Islet precursor cell (in vitro differentiated cells): ENCODE measurements at regions not wholly inside any gene's neighbourhood (a gene's known extent, or its start where the extent isn't known, plus 50 kb on each side); places are given as distances from the start of the nearest gene placed in this dataset.
A peak's percentile ranks its signal among the peaks of the same experiment; 100 is the strongest.

Source experiments
- DNase-seq: peaks from one replicate; pipeline ENCODE4 v3.0.0-alpha.2; 2018

DNA sequence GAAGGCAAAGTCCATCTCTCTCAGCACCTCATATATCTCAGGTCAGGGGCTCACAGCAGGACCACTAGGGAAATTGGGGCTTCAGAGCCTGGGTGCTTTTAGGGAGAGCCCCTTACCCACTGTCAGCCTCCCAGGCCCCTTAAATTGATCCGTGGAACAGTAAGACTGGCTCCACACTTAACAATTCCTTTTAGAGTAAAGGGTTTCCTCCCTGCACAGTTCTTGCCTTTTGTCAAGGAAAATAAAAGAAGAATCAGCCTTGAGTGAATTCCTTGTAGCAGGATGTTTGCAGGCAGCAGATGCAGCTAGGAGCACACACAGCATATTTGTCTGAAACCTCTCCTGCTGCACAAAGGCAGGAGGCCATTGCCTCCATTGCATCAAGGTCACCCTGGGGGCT, 184.9 kb downstream of the SEC16B start:
- DNase-seq: no peak

GRCh38 chr1:177784409-177784808, 185.4 kb downstream of the SEC16B start:
- no peak for DNase-seq

GRCh38 chr1:177783051-177783450, 186.8 kb downstream of the SEC16B start:
- DNase-seq: no peak

GRCh38 chr1:177780096-177780700, 189.7 kb downstream of the SEC16B start:
- DNase-seq: no peak

DNA sequence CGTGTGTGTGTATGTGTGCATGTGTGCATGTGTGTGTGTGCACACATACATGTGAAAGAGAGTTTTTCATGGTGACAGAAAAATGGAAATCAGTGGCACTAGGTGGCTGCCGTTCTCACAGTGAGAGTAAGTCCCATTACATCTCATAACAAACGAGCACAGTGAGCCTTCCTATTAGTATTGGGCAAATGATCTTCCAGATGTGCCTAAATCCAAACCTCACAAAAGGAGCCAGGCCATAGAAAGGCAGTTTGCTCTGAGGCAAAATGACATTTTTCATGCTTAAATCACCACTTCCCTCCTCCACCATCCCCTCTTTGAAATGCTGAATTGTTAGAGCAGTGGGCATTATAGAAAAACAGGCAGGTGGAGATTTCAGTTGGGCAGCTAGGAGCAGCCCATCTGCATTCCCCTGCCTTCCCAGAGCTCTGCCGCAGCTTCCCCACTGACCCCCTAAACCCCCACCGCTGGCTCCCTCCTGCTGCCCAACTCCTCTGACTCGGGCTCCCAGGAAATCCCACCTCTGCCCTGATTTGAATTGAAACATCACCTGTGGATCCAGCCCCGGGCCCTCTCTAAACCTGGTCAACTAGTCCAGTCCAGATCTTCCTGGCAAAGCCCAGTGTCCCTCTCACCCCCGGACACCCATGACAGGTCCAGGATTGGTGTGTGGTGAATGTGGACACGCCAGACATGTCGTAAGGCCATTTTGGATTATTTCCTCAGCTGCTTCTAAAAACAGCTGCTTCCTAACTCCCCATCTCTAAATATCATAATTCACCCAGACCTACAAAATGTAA, 190.5 kb downstream of the SEC16B start:
- no peak for DNase-seq

GRCh38 chr1:177775924-177776323, 193.9 kb downstream of the SEC16B start:
- DNase-seq: no peak

DNA sequence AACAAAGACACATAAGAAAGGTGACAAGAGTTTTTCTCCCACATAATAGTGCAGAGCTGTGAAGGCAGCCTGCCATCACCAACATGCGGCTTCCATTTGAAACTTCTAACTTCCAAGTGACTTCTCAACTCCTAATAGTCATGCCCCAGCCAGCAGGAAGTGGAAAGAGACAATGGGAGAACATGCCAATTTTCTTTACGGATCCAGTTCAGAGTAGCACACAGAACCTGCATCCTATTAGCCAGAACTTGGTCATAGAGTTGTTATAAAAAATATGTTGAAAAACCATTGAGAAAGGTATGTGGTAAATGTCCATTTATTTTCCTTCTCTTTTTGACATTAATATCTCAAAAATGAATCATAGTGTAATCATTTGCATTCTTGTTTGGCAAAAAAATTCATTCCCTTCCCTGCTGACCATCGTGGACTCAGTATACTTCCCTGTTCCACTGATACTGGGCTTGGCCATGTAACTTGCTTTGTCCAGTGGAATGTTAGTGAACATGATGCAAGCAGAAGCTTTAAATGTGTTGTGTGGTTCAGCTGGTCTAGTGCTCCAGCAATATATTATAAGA, 197.4 kb downstream of the SEC16B start:
- DNase-seq: no peak

GRCh38 chr1:177771688-177772087, 198.2 kb downstream of the SEC16B start:
- DNase-seq: no peak

- no peak for DNase-seq
Observed at GRCh38 chr1:177770096-177770495, 199.8 kb downstream of the SEC16B start.

DNA sequence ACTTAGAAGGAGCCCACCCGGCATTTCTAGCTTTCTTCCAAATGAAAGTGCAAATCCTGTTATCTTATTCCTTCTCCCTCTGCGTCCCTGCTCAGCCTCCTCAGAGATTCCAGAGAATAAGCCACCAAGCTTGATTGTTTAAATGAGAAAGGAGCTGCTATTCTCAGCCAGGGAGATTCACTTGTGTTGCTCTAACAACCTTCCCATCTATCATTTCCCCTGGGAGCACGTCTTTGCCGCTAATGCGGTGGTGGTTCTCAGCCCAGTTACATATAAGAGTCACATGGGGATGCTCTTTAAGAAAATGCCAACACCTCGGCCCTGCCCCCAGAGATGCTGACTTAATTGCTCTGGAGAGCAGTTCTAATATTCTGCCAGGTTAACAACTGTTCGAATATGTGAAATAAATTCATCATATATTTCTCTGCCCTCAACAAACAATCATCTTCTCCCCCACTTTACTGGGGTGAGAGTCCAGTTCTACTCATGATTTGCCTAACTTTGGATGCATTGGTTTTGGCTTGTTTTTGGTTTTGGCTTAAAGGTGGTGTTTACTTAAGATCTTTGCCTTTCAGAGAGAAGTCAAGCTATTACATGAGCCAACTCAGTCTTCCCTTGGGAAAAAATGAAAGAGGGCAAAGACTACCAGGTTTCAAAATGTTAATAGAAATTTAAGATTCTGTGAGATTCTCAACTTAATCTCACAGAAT, 213.9 kb downstream of the SEC16B start:
- no peak for DNase-seq

DNA sequence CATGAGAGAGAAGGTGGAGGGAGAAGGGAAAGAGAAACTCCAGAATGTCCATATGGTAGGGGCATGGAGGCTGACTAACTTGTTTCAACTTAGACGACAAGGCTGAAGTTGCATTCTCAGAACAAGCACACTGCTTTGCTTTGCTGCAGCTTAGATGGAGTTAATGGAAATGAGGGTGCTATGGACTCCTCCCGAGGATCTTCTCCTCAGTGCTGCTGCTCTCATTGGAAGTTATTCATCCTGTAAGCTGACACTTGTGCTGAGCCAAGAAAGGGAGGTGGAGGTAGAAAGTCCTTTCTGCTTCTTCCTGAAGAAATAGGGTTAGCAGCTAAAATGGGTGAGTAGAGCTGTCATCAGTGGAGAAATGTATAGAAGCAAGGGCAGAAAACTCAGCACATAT, 215.3 kb downstream of the SEC16B start:
- no peak for DNase-seq

GRCh38 chr1:177753655-177754054, 216.2 kb downstream of the SEC16B start:
- DNase-seq: no peak

GRCh38 chr1:177748080-177748801, 221.6 kb downstream of the SEC16B start:
- DNase-seq: no peak

- DNase-seq: no peak
Observed at GRCh38 chr1:177746155-177746554, 223.7 kb downstream of the SEC16B start.

GRCh38 chr1:177744906-177745305, 225.0 kb downstream of the SEC16B start:
- DNase-seq: no peak

DNA sequence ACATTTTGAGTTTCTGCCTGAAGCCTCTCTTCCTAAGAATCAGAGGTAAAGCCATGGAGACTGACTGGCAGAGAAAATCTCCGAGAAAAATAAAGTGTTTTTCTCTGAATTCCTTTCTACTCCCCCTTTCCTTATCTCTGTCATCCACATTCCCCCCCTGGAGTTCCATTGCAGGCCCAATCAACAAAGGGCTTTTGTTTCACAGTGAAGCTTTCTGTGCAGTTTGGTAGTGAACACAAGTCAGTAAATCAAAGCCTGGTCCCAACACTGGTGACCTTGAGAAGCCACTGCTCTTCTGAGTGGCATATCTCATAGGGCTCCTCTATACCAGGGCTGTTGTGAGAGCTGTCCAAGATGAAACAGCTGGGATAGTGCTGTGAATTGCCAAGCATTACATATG, 228.4 kb downstream of the SEC16B start:
- DNase-seq: peak; percentile 53

DNA sequence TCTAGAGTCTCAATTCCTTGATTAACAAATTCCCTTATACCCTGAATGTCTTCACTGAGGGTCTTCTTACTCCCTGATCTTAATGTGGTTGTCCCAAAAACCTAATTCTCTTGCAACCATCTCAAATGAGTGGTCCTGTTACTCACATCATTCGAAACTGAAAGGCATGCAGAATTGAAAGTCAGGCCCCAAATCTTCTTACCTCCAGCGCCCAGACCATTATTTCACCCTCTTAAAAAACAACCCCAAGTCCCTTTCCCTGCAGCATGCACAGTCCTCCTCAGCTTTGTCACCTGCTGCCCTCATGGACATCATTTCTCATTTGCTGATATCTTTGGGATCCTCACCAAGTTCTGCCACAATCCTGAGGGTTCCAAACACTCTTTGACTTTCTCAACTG, 230.1 kb downstream of the SEC16B start:
- DNase-seq: no peak

DNA sequence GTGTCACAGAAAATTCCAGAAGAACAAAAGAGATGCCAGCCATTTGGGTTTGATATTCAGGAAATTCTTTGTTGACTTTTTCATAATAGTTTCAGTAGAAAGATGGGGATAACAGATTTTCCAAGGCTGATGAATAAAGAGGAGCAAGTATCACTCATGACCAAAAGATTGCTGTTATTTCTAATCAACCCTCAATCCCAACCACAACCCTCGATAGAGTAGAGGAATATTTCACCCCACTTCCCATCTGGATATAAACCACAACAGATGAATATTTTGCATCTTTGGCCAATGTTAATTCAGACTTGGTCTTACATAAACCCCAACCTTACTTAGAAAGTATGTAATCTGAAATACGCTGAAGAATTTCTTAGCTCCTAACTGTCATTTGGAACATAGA, 232.4 kb downstream of the SEC16B start:
- no peak for DNase-seq

DNA sequence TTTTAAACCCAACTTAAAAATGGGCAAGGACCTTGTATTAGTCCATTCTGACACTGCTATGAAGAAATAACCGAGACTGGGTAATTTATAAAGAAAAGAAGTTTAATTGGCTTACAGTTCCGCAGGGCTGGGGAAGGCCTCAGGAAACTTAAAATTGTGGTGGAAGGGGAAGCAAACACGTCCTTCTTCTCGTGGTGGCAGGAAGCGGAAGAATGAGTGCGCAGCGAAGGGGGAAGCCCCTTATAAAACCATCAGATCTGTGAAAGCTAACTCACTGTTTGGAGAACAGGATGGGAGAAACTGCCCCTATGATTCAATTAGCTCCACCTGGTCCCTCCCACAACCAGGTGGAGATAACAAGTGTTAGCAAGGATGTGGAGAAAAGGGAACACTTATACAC, 237.7 kb downstream of the SEC16B start:
- no peak for DNase-seq

DNA sequence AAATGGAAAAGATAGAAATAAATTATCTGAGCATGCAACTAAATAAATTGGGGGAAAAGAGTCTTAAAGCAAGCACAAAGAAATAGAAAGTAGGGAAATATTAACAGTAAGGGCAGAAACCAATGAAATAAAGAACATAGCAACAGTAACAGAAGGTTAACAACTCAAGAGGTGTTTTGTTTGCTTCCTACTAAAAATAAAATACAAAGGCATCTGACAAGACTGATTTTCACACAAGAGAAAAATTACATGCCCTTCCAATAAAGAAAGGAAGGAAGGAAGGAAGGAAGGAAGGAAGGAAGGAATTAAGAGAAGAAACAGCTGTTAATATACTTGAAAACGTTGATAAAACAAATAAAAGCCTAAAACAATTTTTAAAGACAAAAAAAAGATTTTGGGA, 240.2 kb downstream of the SEC16B start:
- DNase-seq: no peak

- DNase-seq: no peak
Observed at GRCh38 chr1:177723533-177723932, 246.3 kb downstream of the SEC16B start.

DNA sequence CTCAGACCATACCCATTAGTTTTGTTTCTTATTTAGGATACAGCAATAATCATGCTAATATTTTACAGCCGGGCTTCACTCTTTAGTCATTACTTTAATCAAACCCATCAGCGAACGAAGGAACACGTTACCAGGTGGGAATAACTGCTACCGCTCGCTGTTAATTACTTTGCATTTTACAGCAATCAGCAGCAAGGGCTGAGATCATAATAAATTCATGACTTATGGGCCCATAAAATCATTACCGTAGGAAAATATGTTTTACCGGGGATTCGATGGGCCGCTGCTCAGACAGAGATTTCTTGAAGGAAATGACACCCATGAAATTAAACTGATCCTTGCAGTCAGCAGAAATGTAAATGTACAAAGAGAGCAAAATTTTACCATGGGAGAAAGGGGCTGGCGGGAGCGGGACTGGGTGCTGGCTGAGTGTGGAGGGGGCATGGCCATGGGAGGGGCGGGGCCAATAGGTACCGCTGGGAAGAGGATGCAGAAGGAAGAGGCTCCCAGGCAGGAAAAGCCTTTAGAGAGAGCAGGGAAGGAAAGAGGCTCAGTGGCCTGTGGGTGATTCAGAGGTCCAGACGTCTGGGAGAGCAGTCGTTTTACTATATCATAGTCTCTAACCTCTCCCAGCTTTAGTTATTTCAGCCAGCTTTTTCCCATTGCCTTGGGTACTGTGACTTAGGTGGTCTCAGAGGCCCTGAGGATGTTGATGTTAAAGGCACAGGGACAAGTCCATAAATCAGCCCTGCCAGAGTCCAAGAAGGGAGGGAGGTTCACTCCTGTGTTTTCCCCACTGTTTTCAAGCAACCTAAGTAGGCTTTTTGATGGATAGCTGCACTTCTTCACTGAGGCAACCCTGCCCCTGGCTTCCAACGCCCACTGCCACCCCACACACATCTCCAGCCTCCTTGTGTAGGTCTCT, 258.9 kb downstream of the SEC16B start:
- no peak for DNase-seq
